ENCODE measurements at regions not wholly inside any gene's neighbourhood (a gene's known extent, or its start where the extent isn't known, plus 50 kb on each side); places are given as distances from the start of the nearest gene placed in this dataset.

DNA sequence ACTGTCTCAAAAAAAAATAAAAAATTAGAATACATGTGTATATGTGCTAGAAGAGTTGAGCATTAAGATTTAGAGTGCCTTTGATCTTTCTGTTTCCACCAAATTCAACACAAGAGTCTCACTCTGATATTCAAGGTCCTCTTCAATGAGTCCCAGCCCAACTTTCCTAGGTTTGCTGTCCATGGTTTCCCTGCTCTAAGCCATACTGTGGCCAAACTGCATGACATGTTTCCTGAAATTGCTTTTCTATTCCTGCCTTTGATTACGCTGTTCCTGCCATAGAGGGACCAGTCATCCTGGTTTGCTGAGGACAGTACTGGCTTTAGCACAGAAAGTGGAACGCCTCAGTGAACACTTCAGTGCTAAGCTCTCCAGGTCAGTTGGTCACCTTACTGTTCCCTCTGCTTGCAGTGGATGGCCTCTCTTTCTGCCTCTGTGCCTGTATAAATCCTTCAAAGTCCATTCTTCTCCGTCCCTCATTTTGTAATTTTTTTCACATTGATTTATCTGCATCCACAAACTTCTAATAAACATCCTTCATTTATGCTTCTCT lies 305.9 kb upstream of the PROX1 start (continued):
- TF ChIP-seq ZNF396 (CRISPR knock-in tag; IDR thresholded peaks at IDR 0.05; ENCODE audit: borderline replicate concordance): no peak
- TF ChIP-seq CREB1 (CRISPR knock-in tag; IDR thresholded peaks at IDR 0.05): no peak

DNA sequence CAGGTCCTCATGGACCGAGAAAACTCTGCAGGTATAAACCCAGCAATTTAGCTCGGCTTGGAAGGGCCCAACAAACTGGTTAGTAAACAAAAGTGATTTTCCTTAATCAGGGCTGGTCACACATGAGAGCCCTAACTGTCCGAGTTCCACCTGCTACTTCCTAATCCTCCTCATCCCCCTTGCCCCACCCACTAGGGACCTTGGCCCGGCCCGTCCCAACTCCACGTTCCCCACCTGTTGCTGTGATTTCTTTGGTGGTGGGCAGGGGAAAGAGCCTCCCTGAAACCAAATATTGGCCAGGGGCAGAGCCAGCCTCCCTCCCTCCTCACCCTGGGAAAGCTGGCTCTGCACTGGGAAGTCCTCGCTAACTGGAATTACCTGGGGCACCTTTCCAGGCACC lies 304.2 kb upstream of the PROX1 start:
- Mint-ChIP-seq H3K9me3 (peaks cover 8% of the 10 kb centered on the region; the same call in 1 of the 2 replicates), H3K27ac (no peak overlapping the region), H3K27me3 (ENCODE audit: low read depth) (no peaks in the 10 kb centered on the region), H3K4me3 (no peak overlapping the region), H3K4me1 (peaks cover 15% of the 10 kb centered on the region), H3K36me3 (no peaks in the 10 kb centered on the region)
- DNase-seq (ENCODE audit: low spot score) (no peak), ATAC-seq (no peak)
- ChIA-PET CTCF (no interaction called here), POLR2A (no interaction called here)
- TF ChIP-seq, protein P1, sequence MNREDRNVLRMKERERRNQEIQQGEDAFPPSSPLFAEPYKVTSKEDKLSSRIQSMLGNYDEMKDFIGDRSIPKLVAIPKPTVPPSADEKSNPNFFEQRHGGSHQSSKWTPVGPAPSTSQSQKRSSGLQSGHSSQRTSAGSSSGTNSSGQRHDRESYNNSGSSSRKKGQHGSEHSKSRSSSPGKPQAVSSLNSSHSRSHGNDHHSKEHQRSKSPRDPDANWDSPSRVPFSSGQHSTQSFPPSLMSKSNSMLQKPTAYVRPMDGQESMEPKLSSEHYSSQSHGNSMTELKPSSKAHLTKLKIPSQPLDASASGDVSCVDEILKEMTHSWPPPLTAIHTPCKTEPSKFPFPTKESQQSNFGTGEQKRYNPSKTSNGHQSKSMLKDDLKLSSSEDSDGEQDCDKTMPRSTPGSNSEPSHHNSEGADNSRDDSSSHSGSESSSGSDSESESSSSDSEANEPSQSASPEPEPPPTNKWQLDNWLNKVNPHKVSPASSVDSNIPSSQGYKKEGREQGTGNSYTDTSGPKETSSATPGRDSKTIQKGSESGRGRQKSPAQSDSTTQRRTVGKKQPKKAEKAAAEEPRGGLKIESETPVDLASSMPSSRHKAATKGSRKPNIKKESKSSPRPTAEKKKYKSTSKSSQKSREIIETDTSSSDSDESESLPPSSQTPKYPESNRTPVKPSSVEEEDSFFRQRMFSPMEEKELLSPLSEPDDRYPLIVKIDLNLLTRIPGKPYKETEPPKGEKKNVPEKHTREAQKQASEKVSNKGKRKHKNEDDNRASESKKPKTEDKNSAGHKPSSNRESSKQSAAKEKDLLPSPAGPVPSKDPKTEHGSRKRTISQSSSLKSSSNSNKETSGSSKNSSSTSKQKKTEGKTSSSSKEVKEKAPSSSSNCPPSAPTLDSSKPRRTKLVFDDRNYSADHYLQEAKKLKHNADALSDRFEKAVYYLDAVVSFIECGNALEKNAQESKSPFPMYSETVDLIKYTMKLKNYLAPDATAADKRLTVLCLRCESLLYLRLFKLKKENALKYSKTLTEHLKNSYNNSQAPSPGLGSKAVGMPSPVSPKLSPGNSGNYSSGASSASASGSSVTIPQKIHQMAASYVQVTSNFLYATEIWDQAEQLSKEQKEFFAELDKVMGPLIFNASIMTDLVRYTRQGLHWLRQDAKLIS (CRISPR knock-in tag; IDR thresholded peaks at IDR 0.05; ENCODE audit: borderline replicate concordance): no peak
- TF ChIP-seq, protein P2, sequence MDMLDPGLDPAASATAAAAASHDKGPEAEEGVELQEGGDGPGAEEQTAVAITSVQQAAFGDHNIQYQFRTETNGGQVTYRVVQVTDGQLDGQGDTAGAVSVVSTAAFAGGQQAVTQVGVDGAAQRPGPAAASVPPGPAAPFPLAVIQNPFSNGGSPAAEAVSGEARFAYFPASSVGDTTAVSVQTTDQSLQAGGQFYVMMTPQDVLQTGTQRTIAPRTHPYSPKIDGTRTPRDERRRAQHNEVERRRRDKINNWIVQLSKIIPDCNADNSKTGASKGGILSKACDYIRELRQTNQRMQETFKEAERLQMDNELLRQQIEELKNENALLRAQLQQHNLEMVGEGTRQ (CRISPR knock-in tag; IDR thresholded peaks at IDR 0.05): no peak
- no peak for TF ChIP-seq NR3C1 (CRISPR knock-in tag; conservative IDR thresholded peaks at IDR 0.05; ENCODE audit: low read depth)

DNA sequence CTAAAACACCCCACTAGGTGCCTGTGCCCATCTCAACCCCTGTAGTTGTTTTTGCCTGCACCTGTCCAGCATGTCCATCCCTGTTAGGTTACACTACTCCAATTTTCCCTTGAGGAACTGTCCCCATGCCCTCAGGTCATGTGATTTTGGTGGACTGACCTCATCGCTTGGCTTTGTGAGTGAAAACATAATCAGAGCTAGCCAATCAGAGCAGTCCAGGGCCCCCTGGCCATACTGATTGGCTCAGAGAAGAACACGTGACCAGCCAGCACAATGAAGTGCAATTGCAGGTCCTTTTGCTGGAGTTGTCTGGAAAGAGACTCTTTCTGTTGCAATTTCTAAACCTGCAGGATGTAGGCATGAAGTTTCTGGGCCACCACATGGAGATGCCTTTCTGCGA lies 303.3 kb upstream of the PROX1 start:
- ChIA-PET POLR2A (no interaction called here), CTCF (no interaction called here)
- TF ChIP-seq, protein P2 (CRISPR knock-in tag; IDR thresholded peaks at IDR 0.05): peak; percentile 35; the same call in 1 of the 2 replicates
- TF ChIP-seq KAT7 (CRISPR knock-in tag; IDR thresholded peaks at IDR 0.05; ENCODE audit: borderline replicate concordance): no peak
- Mint-ChIP-seq H3K27ac (no peak overlapping the region), H3K4me3 (no peak overlapping the region), H3K27me3 (ENCODE audit: low read depth) (no peaks in the 10 kb centered on the region), H3K9me3 (peaks cover 10% of the 10 kb centered on the region; the same call in 1 of the 2 replicates), H3K36me3 (no peaks in the 10 kb centered on the region), H3K4me1 (peaks cover 15% of the 10 kb centered on the region)
- no peak for DNase-seq (ENCODE audit: low spot score)
- ATAC-seq: no peak; the same call in 1 of the 2 replicates

DNA sequence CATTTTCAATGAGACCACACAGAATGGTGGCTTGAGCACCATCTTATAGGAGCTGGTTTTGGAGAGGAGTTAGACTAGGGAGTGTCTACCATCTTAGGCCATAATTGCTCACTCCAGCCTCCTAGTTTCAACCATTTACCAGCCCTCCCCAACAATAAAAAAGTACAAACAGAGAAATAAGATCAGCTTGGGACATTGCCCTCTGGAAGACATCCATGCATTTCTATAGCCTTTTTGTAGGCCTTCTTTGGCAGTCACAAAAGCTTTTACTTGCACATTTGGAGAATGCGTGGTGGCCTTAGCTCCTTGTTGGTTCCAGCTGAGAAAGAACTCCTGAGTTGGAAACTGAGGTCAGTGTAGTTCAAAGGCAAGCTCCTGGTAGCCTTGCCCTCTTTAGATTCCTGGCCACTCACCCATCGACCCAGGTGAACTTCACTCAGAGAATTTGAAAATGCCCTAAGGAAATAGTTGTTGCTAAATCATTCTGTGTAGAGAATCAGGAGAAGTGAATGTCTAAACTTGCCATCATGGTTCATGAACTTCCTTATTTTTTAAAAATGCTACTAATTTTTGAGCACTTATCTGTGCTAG lies 301.7 kb upstream of the PROX1 start:
- Mint-ChIP-seq H3K36me3 (no peaks in the 10 kb centered on the region), H3K4me3 (no peak overlapping the region), H3K27ac (no peak overlapping the region; the same call in 1 of the 2 replicates), H3K27me3 (ENCODE audit: low read depth) (no peaks in the 10 kb centered on the region; the same call in 1 of the 2 replicates), H3K9me3 (peaks cover 10% of the 10 kb centered on the region; the same call in 1 of the 2 replicates), H3K4me1 (peaks cover 15% of the 10 kb centered on the region)
- CTCF ChIA-PET: no interaction called here
- no peak for ATAC-seq
- POLR2A ChIA-PET: no interaction called here
- DNase-seq (ENCODE audit: low spot score): no peak
- TF ChIP-seq TEAD4 (CRISPR knock-in tag; IDR thresholded peaks at IDR 0.05) (no peak), ZNF396 (CRISPR knock-in tag; IDR thresholded peaks at IDR 0.05; ENCODE audit: borderline replicate concordance) (no peak), NR2C2 (CRISPR knock-in tag; IDR thresholded peaks at IDR 0.05) (no peak), MXD4 (CRISPR knock-in tag; IDR thresholded peaks at IDR 0.05; ENCODE audit: borderline replicate concordance) (no peak)
- TF ChIP-seq, protein P3, sequence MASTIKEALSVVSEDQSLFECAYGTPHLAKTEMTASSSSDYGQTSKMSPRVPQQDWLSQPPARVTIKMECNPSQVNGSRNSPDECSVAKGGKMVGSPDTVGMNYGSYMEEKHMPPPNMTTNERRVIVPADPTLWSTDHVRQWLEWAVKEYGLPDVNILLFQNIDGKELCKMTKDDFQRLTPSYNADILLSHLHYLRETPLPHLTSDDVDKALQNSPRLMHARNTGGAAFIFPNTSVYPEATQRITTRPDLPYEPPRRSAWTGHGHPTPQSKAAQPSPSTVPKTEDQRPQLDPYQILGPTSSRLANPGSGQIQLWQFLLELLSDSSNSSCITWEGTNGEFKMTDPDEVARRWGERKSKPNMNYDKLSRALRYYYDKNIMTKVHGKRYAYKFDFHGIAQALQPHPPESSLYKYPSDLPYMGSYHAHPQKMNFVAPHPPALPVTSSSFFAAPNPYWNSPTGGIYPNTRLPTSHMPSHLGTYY (CRISPR knock-in tag; IDR thresholded peaks at IDR 0.05): no peak
- TF ChIP-seq, protein P4, sequence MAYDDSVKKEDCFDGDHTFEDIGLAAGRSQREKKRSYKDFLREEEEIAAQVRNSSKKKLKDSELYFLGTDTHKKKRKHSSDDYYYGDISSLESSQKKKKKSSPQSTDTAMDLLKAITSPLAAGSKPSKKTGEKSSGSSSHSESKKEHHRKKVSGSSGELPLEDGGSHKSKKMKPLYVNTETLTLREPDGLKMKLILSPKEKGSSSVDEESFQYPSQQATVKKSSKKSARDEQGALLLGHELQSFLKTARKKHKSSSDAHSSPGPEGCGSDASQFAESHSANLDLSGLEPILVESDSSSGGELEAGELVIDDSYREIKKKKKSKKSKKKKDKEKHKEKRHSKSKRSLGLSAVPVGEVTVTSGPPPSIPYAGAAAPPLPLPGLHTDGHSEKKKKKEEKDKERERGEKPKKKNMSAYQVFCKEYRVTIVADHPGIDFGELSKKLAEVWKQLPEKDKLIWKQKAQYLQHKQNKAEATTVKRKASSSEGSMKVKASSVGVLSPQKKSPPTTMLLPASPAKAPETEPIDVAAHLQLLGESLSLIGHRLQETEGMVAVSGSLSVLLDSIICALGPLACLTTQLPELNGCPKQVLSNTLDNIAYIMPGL (CRISPR knock-in tag; IDR thresholded peaks at IDR 0.05): no peak
- TF ChIP-seq, protein P5, sequence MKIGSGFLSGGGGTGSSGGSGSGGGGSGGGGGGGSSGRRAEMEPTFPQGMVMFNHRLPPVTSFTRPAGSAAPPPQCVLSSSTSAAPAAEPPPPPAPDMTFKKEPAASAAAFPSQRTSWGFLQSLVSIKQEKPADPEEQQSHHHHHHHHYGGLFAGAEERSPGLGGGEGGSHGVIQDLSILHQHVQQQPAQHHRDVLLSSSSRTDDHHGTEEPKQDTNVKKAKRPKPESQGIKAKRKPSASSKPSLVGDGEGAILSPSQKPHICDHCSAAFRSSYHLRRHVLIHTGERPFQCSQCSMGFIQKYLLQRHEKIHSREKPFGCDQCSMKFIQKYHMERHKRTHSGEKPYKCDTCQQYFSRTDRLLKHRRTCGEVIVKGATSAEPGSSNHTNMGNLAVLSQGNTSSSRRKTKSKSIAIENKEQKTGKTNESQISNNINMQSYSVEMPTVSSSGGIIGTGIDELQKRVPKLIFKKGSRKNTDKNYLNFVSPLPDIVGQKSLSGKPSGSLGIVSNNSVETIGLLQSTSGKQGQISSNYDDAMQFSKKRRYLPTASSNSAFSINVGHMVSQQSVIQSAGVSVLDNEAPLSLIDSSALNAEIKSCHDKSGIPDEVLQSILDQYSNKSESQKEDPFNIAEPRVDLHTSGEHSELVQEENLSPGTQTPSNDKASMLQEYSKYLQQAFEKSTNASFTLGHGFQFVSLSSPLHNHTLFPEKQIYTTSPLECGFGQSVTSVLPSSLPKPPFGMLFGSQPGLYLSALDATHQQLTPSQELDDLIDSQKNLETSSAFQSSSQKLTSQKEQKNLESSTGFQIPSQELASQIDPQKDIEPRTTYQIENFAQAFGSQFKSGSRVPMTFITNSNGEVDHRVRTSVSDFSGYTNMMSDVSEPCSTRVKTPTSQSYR (CRISPR knock-in tag; IDR thresholded peaks at IDR 0.05): no peak
- TF ChIP-seq, protein P6, sequence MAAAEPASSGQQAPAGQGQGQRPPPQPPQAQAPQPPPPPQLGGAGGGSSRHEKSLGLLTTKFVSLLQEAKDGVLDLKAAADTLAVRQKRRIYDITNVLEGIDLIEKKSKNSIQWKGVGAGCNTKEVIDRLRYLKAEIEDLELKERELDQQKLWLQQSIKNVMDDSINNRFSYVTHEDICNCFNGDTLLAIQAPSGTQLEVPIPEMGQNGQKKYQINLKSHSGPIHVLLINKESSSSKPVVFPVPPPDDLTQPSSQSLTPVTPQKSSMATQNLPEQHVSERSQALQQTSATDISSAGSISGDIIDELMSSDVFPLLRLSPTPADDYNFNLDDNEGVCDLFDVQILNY (CRISPR knock-in tag; IDR thresholded peaks at IDR 0.05): no peak
- TF ChIP-seq, protein P7, sequence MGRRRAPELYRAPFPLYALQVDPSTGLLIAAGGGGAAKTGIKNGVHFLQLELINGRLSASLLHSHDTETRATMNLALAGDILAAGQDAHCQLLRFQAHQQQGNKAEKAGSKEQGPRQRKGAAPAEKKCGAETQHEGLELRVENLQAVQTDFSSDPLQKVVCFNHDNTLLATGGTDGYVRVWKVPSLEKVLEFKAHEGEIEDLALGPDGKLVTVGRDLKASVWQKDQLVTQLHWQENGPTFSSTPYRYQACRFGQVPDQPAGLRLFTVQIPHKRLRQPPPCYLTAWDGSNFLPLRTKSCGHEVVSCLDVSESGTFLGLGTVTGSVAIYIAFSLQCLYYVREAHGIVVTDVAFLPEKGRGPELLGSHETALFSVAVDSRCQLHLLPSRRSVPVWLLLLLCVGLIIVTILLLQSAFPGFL (CRISPR knock-in tag; IDR thresholded peaks at IDR 0.05; ENCODE audit: borderline replicate concordance): no peak
